GM21447 (cell line): ENCODE measurements at regions not wholly inside any gene's neighbourhood (a gene's known extent, or its start where the extent isn't known, plus 50 kb on each side); places are given as distances from the start of the nearest gene placed in this dataset.
"Not testable (repeated sequence)": the region's sequence is repeated elsewhere in the genome, so short reads cannot be mapped to it uniquely, and the experiment has no call there.

Experiments used
- ATAC-seq: cut with Tn5 transposase; IDR thresholded peaks from one replicate; pipeline ENCODE4 v1.9.1; 2021; ENCODE audit not compliant: unreplicated experiment

DNA sequence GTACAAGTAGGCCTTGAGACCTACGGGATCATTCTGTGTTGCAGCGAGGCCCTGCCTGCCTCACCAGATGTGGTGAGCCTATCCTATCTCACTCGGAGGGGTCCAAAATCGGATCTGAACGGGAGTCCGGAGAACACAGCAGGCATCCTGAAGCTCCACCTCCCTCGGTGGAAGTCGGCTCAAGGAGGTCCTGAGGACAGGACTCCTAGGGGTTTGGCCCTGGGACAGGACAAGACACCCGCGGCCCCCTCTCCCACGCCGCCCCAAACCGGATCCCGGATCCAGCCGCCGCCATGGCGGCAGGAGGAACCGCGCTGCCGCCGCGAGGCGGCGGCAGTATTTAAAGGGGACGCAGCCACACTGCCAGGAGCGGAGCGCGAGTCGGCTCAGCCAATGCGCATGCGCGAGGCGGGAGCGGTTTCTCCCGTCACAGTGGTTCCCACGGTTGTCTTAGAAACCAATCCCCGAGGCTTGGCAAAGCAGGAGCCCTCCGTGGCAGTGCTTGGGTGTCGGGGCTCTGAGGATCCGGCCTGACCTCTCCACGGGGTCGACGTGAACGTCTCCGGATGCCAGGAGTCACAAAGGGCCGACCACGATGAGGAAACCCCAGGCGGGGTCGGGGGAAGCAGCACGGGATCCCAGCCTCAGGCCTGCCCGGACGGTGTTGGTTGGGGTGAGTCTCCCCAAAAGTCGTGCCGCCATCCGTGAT, 454.6 kb upstream of the ZNG1F start:
- ATAC-seq, result peak; percentile 100

GRCh38 chr9:41633726-41634125, 444.6 kb upstream of the ZNG1F start:
- not testable (repeated sequence) for ATAC-seq

- ATAC-seq, result not testable (repeated sequence)
Observed at GRCh38 chr9:41623666-41624065, 434.5 kb upstream of the ZNG1F start.

DNA sequence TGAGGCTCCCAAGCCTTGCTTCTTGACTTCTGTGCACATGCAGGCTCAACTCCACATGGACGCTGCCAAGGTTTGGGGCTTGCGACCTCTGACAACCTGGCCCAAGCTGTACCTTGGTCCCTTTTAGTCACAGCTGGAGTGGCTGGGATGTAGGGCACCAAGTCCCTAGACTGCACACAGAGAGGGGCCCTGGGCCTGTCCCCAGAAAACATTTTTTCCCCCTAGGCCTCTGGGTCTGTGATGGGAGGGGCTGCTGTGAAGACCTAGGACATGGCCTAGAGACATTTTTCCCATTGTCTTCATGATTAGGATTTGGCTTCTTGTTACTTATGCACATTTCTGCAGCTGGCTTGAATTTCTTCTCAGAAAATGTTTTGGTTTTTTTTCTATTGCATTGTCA, 430.1 kb upstream of the ZNG1F start:
- ATAC-seq, result not testable (repeated sequence)

DNA sequence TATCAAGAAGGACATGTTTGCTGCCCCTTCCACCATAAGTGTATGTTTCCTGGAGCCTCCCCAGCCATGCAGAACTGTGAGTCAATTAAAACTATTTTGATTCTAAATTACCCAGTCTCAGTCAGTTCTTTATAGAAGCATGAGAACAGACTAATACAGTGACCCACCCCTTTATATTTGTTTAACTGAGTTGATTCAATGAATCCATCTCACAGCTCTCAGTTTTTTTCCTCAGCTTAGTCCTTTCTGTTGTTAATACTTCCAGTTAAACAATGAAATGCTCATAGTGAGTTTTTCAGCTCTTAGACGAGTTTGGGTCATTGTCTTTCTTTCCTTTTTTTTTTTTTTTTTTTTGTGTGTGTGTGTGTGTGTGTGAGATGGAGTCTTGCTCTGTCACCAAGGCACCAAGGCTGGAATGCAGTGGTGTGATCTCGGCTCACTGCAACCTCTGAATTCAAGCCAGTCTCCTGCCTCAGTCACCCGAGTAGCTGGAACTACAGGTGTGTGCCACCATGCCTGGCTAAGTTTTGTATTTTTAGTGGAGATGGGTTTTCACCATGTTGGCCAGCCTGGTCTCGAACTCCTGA, 417.9 kb upstream of the ZNG1F start:
- not testable (repeated sequence) for ATAC-seq

DNA sequence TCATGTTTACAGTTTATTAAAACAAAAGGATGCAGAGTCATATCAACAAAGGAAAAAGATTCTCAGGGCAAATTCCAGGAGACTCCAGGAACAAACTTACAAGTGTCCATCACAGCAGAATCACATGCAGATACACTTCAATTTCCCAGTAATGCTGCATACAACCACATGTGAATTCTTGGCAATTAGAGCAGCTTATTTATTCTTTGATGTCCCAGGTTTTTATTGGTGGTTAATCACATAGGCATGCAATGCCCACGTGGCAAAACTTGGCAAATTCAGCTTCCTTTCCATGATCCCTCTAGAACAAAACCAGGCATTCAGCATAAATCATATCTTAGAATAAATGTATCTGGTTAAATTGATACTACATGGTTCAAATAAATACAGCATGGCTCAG, 376.5 kb upstream of the ZNG1F start:
- not testable (repeated sequence) for ATAC-seq
